ENCODE measurements at regions not wholly inside any gene's neighbourhood (a gene's known extent, or its start where the extent isn't known, plus 50 kb on each side); places are given as distances from the start of the nearest gene placed in this dataset.

DNA sequence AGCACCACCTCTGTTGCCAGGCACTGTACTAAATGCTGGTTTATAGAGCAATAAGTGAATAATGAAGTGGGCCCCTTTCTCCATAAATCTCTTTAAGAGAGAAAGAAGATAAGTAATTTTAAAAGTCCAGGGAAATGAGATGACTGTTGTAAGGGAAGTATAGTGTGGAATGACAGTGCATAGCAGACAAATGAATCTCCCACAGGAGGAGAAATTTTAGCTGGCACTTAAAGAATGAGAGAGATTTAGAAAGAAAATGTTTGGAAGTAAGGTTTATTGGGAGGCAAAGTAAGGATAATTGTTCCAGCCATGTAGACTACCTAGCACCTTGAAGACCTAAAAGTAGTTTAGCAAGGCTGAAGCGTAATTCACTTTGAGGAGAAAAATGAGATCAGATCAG lies 1081.1 kb upstream of the PABPC4L start:
- BruUV-seq (replicated peaks), result no TSS peak

More for the DNA sequence above, 1081.1 kb upstream of the PABPC4L start:
- POLR2A ChIA-PET, result interaction anchor here (0.6 kb wide), 1 partner anchor 9 kb away, joined by 3 read pairs; no protein-coding TSS in a partner anchor
- no peak for TF ChIP-seq MYC (IDR thresholded peaks at IDR 0.05; ENCODE audit: low read depth, low read length)
- TF ChIP-seq FOS (IDR thresholded peaks at IDR 0.05; ENCODE audit: borderline replicate concordance, insufficient read depth, low read length), result no peak
- TF ChIP-seq GATA2 (IDR thresholded peaks at IDR 0.05; ENCODE audit: insufficient read depth, insufficient read length, low read depth, low read length), result no peak
- no peak for TF ChIP-seq POLR2A (IDR thresholded peaks at IDR 0.05; ENCODE audit: low read depth, low read length)
- TF ChIP-seq MAX (IDR thresholded peaks at IDR 0.05; ENCODE audit: insufficient read depth, insufficient read length), result no peak
- TF ChIP-seq EZH2 (IDR thresholded peaks at IDR 0.05; ENCODE audit: borderline replicate concordance, low read depth, low read length, severe bottlenecking), result no peak
- TF ChIP-seq POLR2AphosphoS5 (IDR thresholded peaks at IDR 0.05; ENCODE audit: insufficient read depth, low read depth, low read length), result no peak
- TF ChIP-seq, protein P1, sequence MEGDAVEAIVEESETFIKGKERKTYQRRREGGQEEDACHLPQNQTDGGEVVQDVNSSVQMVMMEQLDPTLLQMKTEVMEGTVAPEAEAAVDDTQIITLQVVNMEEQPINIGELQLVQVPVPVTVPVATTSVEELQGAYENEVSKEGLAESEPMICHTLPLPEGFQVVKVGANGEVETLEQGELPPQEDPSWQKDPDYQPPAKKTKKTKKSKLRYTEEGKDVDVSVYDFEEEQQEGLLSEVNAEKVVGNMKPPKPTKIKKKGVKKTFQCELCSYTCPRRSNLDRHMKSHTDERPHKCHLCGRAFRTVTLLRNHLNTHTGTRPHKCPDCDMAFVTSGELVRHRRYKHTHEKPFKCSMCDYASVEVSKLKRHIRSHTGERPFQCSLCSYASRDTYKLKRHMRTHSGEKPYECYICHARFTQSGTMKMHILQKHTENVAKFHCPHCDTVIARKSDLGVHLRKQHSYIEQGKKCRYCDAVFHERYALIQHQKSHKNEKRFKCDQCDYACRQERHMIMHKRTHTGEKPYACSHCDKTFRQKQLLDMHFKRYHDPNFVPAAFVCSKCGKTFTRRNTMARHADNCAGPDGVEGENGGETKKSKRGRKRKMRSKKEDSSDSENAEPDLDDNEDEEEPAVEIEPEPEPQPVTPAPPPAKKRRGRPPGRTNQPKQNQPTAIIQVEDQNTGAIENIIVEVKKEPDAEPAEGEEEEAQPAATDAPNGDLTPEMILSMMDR (IDR thresholded peaks at IDR 0.05; ENCODE audit: extremely low read depth in 1 of 2, insufficient read depth in 1 of 2, low read depth in 1 of 2, low read length in 2 of 2), result no peak
- TF ChIP-seq JUN (IDR thresholded peaks at IDR 0.05; ENCODE audit: borderline replicate concordance, insufficient read depth, insufficient read length, low read depth), result no peak
- Histone ChIP-seq H3K27ac (ENCODE audit: insufficient read depth, low read depth, low read length) (no peak overlapping the region), H3K9me3 (replicated peaks; ENCODE audit: control insufficient read depth, insufficient read depth, low read length) (no peaks in the 10 kb centered on the region), H3K4me3 (replicated peaks in 1 of 3; ENCODE audit: insufficient read depth in 1 of 3, low read depth in 1 of 3, low read length in 3 of 3) (no peak overlapping the region), H3K36me3 (ENCODE audit: control insufficient read depth in 2 of 2, extremely low read depth in 1 of 2, insufficient read depth in 2 of 2, low read length in 2 of 2) (no peaks in the 10 kb centered on the region), H3K79me2 (ENCODE audit: control insufficient read depth, insufficient read depth, low read length) (no peaks in the 10 kb centered on the region), H3K4me1 (ENCODE audit: control insufficient read depth, extremely low read depth, insufficient read depth, low read length) (no peaks in the 10 kb centered on the region), H3K9ac (replicated peaks; ENCODE audit: extremely low read depth, insufficient read depth, low read length) (no peak overlapping the region), H3K9me1 (replicated peaks; ENCODE audit: control insufficient read depth, extremely low read depth, insufficient read depth, low read length) (no peaks in the 10 kb centered on the region), H2AFZ (ENCODE audit: low read depth, low read length) (no peak overlapping the region), H4K20me1 (replicated peaks; ENCODE audit: control insufficient read depth, extremely low read depth, insufficient read depth, low read length) (no peaks in the 10 kb centered on the region), H3K4me2 (ENCODE audit: insufficient read depth, low read length) (no peak overlapping the region), H3K27me3 (ENCODE audit: control insufficient read depth in 2 of 2, insufficient read depth in 2 of 2, low read length in 2 of 2) (no peaks in the 10 kb centered on the region)
- intact Hi-C loops (cut with micrococcal nuclease) (no loop called here), dilution Hi-C loops (cut with MboI; ENCODE audit: extremely low pct_ligation_motif_present, low sequenced_read_pairs) (no loop called here)
- CTCF ChIA-PET, result no interaction called here
- FAIRE-seq (no peak), DNase-seq (ENCODE audit: low read depth, low spot score) (no peak)
